Stimulated activated CD4-positive, alpha-beta T cell treated with anti-CD3 and anti-CD28 coated beads, Interleukin-1b, Interleukin-23, amount 100 ng/mL, for 1 hour (primary cell): ENCODE measurements at regions not wholly inside any gene's neighbourhood (a gene's known extent, or its start where the extent isn't known, plus 50 kb on each side); places are given as distances from the start of the nearest gene placed in this dataset.
"Not testable (repeated sequence)": the region's sequence is repeated elsewhere in the genome, so short reads cannot be mapped to it uniquely, and the experiment has no call there.

Experiments
- DNase-seq, 2 donors: peaks; one replicate each; pipeline ENCODE4 v3.0.0-alpha.2; 2020; ENCODE audit warnings: low read depth in 2 of 2

DNA sequence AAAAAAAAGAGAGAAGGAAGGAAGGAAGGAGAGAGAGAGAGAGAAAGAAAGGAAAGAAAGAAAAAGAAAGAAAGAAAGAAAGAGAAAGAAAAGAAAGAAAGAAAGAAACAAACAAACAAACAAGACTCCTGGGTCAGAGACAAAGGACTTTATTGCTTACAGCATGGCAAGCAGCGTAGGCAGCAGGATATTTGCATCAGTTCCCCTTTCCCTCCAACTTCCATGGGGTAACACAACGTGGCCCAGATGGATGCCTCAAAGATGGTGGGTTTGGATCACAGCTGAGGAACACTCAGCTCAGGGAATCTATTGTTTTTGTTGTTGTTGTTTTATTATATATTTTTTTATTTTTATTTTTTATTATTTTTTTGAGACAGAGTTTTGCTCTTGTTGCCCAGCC is 128.5 kb upstream of the VKORC1L1 start:
- DNase-seq = no peak

DNA sequence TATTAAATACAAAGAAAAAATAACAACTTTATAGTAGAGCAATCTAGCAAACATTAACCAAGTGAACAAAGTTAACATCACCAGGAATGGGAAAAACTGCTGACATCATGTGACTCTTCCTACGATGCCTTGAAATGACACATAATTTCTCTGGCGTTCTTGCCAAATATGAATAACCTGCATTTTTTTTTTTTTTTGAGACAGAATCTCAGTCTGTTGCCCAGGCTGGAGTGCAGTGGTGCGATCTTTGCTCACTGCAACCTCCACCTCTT is 126.5 kb upstream of the VKORC1L1 start:
- no peak for DNase-seq

DNA sequence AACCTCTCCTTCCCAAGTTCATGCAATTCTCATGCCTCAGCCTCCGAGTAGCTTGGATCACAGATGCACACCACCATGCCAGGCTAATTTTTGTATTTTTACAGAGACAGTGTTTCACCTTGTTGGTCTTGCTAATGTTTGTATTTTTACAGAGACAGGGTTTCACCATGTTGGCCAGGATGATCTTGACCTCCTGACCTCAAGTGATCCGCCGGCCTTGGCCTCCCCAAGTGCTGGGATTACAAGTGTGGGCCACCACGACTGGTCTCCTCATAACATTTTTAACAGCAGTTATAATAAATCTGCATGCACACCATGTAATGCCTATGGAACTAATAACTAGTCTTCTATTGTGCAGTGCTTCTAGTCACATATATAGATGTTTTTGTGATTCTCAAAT is 123.8 kb upstream of the VKORC1L1 start:
- DNase-seq = no peak

DNA sequence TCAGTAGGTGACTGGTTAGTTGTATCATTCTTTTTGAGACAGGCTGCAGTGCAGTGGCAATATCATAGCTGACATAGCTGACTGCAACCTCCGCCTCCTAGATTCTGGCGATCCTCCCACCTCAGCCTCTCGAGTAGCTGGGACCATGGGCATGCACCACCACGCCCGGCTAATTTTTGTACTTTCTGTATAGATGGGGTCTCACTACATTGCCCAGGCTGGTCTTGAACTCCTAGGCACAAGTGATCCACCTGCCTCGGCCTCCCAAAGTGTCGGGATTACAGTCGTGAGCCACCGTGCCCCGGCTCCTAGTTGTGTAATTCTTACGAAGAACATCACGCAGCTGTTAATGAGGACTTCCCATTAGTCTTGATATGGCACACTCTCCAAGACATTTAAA is 123.4 kb upstream of the VKORC1L1 start:
- no peak for DNase-seq

DNA sequence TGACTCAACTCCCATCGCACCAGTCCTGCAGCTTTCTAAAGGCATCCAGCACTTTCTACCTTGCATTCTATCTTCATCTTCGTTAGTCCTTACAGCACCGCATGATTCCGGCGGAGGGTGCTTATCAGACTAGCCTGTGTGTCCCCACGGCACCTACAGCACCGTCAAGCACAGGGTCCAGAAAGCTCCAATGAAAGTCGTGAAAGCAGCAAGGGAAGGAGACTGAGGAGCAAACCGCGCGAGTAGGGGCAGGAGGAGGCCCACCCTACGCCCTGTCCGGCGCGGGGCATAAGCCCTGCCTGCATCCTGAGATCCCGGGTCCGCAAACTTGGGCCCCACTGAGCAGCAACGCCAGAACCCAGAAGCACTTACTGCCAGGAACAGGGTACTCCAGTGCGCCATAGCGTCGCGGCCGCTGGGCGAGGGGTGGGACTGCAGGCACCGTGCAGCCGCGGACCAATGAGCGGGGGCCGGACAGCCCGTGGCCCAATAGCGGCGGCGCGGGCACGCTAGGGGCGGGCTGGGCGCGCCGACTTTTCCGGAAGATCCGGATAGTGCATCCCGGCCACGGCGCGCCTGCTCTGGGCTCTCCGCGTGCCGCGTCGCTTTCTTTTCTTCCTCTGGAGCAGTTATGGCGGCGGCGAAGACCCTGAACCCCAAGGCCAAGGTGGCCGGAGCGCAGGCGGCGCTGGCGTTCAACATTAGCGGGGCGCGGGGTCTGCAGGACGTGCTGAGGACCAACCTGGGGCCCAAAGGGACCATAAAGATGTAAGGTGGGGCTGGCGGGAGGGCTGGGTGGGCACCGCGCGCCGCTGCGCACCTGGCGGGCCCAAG is 122.1 kb upstream of the VKORC1L1 start:
- peak; percentile 64 to 71 for DNase-seq

DNA sequence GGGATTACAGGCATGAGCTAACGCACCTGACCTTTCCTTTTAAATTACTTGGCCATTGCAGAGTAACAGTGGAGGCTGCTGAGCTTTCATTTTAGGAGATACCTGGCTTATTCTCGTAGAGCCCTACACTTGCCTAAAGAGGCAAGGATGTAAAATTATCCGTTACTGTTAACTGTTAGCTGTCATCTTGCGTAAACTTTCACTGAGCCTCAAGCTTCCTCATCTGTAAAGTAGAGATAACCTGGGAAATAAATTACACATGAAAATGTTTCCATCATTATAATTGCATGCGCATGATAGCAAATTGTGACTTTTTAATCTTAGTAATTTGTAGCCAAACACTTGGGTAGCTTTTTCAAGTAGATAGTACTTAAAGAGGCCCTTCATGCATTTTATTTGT is 118.8 kb upstream of the VKORC1L1 start:
- DNase-seq = not testable (repeated sequence)

DNA sequence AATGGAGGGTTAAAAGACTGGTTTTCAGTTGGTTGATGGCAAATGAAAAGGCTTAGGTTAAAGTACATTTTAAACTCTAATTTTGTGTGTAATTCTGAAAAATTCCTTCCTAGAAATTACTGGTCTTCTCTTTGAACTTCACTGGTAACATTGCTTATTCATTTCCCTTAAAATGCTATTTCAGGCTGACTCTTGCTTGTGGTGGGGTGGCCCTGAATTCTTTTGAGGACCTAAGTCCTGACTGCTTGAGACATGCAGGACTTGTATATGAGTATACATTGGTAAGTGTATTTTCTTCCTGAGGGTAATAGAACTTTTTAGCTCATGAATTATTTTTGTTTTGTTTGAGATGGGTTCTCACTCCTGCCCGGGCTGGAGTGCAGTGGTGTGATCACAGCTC is 113.9 kb upstream of the VKORC1L1 start:
- DNase-seq = not testable (repeated sequence)

DNA sequence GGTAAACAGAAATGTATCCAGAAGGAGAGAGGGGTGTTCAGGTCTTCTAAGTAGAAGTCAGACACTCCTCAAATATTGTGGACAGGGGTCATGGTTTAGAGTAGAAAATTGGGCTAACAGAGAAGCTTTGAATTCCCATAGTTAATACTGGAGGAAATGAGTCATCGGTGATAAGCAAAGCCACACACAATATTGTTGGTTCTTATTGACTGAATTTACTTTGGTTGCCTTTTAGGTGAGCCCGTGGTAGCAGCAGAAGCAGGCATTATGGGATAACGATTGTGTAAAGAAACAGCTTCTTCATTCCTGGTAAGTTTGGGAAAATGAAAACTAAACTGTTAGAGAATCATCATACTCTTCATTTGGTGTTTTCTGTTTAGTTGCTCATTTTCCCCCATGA is 110.2 kb upstream of the VKORC1L1 start:
- not testable (repeated sequence) for DNase-seq

DNA sequence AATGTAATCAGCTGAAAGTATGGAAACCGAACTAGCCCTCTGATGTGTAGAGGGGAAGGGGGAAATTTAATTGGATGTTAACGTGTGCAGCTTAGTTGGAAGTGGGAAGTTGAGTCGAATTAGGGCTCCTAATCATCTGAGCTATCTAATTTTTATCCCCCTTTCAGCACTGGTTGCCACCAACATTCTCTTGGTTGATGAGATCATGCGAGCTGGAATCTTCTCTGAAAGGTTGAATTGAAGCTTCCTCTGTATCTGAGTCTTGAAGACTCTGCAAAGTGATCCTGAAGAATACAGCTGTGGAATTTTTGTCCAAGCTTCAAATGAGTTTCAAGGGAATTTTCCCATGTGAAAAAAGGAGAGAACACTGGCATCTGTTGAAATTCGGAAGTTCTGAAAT is 109.8 kb upstream of the VKORC1L1 start:
- DNase-seq = not testable (repeated sequence)

DNA sequence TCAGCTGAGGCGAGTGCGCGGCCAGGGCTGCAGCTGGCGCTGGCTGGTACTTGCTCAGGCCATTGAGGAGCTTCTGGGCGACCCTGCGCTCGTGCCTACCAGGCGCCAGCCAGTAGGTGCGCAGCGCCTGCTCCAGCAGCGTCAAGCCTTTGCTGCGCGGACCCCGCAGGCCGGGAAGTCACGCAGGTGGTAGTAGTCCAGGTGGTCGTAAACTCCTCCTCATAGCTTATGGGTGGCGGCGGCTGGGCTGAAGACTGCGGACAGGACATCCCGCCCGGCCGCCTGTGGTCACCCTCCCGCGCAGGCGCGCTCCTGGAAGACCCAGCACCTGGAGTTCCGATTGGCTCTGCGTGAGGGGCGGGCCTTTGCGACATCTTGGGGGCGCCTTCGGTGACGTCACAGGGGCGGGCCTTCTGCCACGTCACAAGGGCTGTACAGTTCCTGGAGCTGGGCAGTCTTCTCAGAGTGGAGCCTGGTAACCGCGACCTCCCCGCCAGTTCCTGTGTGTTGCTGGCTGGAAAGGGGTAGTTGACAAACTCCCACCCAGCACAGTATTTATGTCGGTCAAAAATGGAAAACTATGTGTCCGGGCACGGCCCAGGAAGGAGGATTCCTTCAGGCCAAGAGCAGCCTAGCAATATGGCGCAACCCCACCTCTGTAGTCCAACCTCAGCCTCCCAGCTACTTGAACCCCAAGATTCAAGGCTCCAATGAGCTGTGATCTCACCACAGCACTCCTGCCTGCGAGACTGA is 102.2 kb upstream of the VKORC1L1 start:
- peak; percentile 79 to 89 for DNase-seq

DNA sequence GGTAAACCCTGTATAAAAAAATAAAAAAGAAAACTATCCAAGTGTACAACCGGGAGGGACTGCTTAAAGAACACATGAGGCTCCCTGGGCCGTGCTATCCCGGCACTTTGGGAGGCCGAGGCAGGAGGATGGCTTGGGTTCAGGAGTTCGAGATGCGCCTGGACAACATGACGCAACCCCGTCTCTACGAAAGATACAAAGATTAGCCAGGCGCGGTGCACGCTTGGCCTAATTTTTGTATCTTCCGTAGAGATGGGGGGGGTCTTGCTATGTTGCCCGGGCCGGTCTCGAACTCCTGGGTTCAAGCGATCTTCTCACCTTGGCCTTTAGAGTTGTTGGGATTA is 101.7 kb upstream of the VKORC1L1 start:
- not testable (repeated sequence) for DNase-seq

DNA sequence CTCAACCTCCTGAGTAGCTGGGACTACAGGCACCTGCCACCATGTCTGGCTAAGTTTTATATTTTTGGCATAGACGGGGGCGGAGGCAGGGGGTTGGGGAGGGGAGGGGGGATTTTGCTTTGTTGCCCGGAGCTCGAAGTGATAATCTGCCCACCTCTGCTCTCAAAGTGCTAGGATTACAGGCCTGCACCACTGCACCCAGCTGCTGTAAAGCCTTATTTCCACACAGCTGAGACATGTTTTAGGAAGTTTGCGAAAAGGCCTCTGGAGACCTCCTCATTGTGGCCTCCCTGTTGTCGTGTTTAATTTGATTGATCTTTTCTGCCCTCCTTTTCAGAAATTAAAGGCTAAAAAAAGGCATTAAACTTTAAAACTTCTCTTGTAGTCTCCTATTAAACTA is 96.2 kb upstream of the VKORC1L1 start:
- DNase-seq = not testable (repeated sequence)

DNA sequence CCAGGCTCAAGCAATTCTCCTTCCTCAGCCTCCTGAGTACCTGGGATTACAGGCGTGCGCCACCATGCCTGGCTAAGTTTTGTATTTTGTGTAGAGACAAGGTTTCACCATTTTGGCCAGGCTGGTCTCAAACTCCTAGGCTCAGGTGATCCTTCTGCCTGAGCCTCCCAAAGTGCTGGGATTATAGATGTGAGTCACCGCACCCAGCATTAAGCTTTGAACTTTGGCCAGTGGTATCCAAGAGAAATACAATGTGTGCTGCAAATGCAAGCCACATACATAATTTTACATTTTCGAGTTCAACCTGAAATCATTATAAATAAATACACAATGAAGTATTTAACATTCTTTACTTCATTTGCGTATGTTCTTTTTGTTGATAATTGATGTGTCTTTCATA is 82.9 kb upstream of the VKORC1L1 start:
- not testable (repeated sequence) for DNase-seq

DNA sequence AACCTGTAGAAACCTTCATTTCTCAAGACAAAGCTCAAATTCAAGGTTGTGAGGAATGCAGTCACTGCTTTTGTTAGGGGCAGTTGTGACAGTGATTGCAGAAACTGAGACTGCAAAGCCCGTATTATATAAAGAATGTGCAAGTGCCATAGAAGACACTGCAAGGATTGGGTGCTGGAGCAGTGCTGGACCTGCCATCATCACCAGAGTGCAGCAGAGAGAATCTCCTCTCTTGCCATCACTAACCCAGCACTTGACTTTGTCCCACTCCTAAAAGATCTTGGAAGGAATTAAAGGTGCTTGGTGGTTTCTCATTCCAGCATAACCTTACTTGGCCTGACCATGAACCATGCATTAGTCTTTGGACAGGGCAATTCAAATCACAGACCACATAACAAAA is 81.1 kb upstream of the VKORC1L1 start:
- not testable (repeated sequence) for DNase-seq

DNA sequence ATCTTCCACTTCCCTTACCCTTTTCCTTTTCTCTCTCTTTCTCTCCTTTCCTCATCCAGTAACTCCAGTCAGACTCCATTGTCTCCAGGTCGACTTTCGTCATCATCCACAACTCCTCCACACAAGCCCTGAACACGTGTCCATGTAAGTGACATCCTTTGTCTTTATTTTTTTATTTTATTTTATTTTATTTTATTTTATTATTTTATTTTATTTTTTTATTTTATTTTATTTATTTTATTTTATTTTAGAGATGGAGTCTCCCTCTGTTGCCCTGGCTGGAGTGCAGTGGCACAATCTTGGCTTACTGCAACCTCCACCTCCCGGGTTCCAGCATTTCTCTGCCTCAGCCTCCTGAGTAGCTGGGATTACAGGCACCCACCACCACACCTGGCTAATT is 80.1 kb upstream of the VKORC1L1 start:
- not testable (repeated sequence) for DNase-seq

DNA sequence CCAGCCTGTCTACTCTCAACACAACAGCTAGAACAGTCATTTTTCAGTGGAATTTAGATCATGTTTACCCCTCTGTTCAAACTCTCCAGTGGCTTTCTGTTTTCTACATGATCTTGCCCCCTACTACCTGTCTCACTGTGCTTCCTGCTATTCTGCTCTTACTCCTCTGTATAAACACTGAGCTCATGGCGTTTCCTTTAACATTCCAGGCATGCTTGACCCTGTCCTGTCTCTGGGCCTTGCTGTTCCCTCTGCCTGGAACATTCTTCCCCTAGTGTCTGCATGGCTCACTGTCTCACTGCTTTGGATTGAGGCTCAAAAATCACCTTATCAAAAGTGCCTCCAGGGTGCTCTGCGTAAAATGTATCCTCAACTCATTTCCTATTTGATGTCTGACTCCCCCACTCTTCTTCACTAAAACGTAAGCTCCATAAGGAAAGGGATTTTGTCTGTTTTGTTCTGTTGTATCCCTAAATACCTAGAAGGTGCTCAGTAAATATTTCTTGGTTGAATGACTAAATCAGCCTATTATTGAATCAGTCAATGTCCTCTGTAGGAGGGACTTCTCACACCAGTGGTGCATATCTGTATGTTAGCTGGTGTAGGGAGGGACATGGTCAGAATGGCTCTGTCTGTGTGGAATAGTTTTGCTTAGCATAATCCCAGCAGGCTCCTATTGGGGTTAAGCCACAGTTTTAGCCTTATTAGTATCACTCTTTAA is 78.0 kb upstream of the VKORC1L1 start:
- not testable (repeated sequence) for DNase-seq

DNA sequence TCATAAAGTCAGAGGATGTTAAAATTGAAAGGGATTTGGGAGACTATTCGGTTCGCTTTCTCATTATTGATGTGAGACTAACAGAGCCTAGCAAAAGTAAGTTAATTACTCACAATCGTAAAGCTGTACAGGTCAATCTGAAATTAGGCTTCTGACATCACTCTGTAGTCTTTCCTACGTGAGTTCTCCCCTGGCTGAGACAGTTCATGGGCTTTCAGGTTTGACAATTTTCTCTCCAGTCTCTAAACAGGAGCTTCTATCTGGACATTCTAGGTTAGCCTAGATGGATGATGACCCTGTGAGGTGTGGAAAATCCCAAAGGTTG is 77.5 kb upstream of the VKORC1L1 start:
- not testable (repeated sequence) for DNase-seq

DNA sequence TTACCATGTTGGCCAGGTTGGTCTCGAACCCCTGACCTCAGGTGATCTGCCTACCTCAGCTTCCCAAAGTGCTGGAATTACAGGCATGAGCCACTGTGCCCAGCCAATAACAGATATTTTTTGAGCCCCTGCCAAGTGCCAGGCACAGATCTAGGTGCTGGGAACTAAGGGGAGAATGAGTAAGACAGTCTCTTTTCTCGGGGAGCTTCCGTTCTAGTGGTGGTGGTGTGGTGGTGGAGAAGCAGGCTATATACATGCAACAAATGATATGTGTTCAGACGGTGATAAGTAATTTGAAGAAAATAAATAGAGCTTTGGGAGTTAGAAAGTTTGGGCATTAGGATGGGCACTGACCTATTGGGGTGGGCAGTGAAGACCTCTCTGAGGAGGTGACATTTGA is 76.7 kb upstream of the VKORC1L1 start:
- no peak for DNase-seq

DNA sequence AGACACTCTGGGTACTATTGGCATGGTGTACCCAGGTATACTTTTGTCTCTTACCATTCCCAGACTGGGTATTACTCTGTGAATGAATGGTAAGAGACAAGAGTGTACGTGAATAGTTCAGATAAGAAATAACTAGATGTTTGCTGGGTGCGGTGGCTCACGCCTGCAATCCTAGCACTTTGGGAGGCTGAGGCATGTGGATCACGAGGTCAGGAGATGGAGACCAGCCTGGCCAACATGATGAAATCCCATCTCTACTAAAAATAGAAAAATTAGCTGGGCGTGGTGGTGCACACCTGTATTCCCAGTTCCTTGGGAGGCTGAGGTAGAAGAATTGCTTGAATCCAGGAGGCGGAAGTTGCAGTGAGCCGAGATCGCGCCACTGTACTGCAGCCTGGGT is 75.8 kb upstream of the VKORC1L1 start:
- DNase-seq = not testable (repeated sequence)

DNA sequence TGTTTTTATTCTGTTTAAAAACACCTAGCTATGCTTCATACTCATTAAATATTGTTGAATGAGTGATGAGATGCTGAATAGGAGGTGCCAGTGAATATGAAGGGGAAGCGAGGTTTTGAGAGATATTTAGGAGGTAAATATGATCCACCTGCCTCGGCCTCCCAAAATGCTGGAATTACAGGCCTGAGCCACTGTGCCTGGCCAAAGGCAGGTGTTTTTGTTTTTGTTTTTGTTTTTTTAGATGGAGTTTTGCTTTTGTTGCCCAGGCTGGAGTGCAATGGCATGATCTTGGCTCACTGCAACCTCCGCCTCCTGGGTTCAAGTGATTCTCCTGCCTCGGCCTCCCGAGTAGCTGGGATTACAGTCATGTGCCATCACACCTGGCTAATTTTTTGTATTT is 75.3 kb upstream of the VKORC1L1 start:
- not testable (repeated sequence) for DNase-seq

DNA sequence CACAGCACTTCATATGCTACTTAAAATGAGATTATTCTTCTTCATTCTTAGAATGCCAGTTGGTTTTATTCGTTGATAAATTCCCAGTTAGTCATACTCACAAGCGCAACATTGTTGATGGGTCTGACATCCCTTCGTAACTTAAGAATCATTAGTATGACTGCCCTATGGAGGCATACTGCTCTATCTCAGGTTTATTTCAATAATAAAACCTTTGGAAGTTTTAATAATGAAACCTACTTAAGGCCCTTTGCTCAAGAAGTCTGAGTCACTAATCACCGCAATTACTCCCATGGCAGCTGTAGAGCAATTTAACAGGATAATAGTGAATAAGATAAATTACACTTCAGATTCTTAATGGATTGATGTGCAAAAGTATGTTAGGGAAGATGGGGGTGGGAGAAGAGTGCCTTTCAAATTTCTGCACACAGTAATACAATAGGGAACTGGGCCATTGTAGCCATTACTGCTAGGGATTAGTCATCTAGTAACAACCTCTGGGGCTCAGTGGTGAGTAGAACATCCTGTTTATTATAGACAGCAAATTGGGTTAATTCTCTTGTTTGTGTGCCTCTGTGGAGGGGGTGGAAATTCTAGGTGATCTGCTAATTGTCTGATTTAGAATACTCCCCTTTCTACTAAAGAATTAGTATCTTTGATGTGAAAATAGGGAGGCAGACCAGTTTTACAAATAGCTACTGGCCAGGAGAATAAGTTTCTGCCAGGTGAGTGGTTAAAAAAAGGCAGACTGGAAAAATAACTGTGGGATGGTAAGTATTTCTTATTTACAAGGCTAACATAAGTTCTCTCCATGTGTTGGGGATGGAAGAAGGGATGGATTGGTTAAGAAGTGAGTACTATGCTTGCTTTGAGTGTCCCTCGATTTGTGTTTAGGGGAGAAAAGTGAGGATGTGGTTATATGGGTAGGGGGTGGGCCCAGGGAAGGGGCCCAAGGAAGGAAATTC is 74.5 kb upstream of the VKORC1L1 start:
- DNase-seq = no peak

DNA sequence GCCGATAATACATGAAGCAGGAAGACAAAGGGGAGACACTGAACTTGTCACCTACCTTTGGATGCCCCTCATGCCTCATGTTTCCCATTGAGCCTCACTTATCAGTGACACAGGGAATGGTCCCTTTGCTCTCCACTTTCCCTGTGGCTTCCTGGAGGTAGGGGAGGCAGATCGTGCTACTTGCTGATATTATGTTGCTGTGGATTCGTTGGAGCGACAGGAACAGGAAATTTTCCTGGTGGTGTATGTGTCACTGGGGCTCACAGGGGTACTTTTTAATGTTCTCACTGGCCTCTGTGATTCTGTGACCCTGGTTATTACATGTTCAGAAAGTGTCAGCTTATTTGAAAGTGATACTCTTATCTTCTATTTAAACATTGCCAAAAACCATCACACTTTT is 72.7 kb upstream of the VKORC1L1 start:
- not testable (repeated sequence) for DNase-seq
